H1 (cell line): ENCODE measurements at regions not wholly inside any gene's neighbourhood (a gene's known extent, or its start where the extent isn't known, plus 50 kb on each side); places are given as distances from the start of the nearest gene placed in this dataset.

ENCODE experiments used
- CTCF ChIA-PET: fragments of 300-600 bp; sonication (Branson Sonifier 250); formaldehyde crosslinking; loops from one replicate; lab custom pipeline; 2021; ENCODE audit not compliant: partially characterized antibody; lab: Charles Lee
- POLR2A ChIA-PET: fragments of 300-600 bp; sonication (Branson Sonifier 250); formaldehyde crosslinking; loops from one replicate; lab custom pipeline; 2021; ENCODE audit warnings: inconsistent platforms; ENCODE audit not compliant: partially characterized antibody; lab: Charles Lee
- DNase-seq, 2 experiments: peaks; one replicate each; pipeline versions ENCODE4 v3.0.0 to v3.0.0-alpha.2; 2010 to 2022; ENCODE audit warnings: low spot score in 2 of 2, low read depth in 1 of 2, mixed read lengths in 1 of 2
- FAIRE-seq: peaks from 2 replicates; lab custom pipeline; 2011; peaks lifted over from hg19 to GRCh38; lab: Jason Lieb, UNC
- H2AFZ ChIP-seq: 2 replicates; pipeline ENCODE4 v1.8.1; 2012; ENCODE audit warnings: low read length, inconsistent platforms
- H2AK5ac ChIP-seq: 2 replicates; pipeline ENCODE4 v1.6.1; 2013; ENCODE audit warnings: low read depth, low read length
- H2BK120ac ChIP-seq: replicated peaks from 2 replicates; pipeline ENCODE3; 2013; ENCODE audit warnings: low read depth, low read length, inconsistent platforms
- H2BK12ac ChIP-seq: 2 replicates; pipeline ENCODE4 v1.6.1; 2013; ENCODE audit warnings: low read depth, low read length
- H2BK15ac ChIP-seq: 2 replicates; pipeline ENCODE4 v1.6.1; 2013; ENCODE audit warnings: low read length
- H2BK20ac ChIP-seq: 2 replicates; pipeline ENCODE4 v1.6.1; 2013; ENCODE audit warnings: low read length
- H2BK5ac ChIP-seq: 2 replicates; pipeline ENCODE4 v1.6.1; 2013; ENCODE audit warnings: low read depth, low read length
- H3K14ac ChIP-seq: 2 replicates; pipeline ENCODE4 v1.6.1; 2013; ENCODE audit warnings: inconsistent platforms; ENCODE audit not compliant: insufficient read length
- H3K18ac ChIP-seq: 2 replicates; pipeline ENCODE4 v1.6.1; 2013; ENCODE audit warnings: low read length; ENCODE audit errors: extremely low read depth
- H3K23ac ChIP-seq: 2 replicates; pipeline ENCODE4 v1.6.1; 2013; ENCODE audit warnings: inconsistent platforms; ENCODE audit not compliant: insufficient read length
- H3K23me2 ChIP-seq: 2 replicates; pipeline ENCODE4 v1.6.1; 2013; ENCODE audit warnings: low read depth, low read length
- H3K27ac ChIP-seq: 2 replicates; pipeline ENCODE4 v1.6.1; 2011; ENCODE audit warnings: low read depth, low read length, inconsistent platforms
- H3K27me3 ChIP-seq, 4 experiments: replicated peaks in 1 of 4; 1 replicate in 1 of 4; 2 replicates in 3 of 4; pipeline versions ENCODE4 v1.6.1 to v1.8.1; 2011 to 2013; ENCODE audit warnings: low read length in 3 of 4, mild to moderate bottlenecking in 3 of 4, inconsistent platforms in 2 of 4, mixed read lengths in 2 of 4, moderate library complexity in 1 of 4; ENCODE audit not compliant: control insufficient read depth in 3 of 4, insufficient read depth in 3 of 4; ENCODE audit errors: extremely low read depth in 1 of 4
- H3K36me3 ChIP-seq, 4 experiments: 2 replicates each; pipeline versions ENCODE4 v1.6.1 to v1.8.1; 2011 to 2013; ENCODE audit warnings: mild to moderate bottlenecking in 4 of 4, low read length in 3 of 4, moderate library complexity in 2 of 4, control low read depth in 1 of 4, inconsistent platforms in 1 of 4; ENCODE audit not compliant: insufficient read depth in 4 of 4, control insufficient read depth in 2 of 4
- H3K4ac ChIP-seq: replicated peaks from 2 replicates; pipeline ENCODE3; 2013; ENCODE audit warnings: low read length, low read depth, mixed read lengths, inconsistent platforms; ENCODE audit not compliant: insufficient read length
- H3K4me1 ChIP-seq, 4 experiments: replicated peaks in 1 of 4; 1 replicate in 1 of 4; 2 replicates in 3 of 4; pipeline versions ENCODE4 v1.6.1 to v1.8.1; 2011 to 2013; ENCODE audit warnings: low read length in 3 of 4, inconsistent platforms in 2 of 4, mixed read lengths in 1 of 4; ENCODE audit not compliant: insufficient read depth in 4 of 4, control insufficient read depth in 3 of 4
- H3K4me2 ChIP-seq, 2 experiments: 2 replicates each; pipeline versions ENCODE4 v1.6.1 to v1.8.1; 2011 to 2013; ENCODE audit warnings: low read depth in 2 of 2, low read length in 2 of 2, control low read depth in 1 of 2, inconsistent platforms in 1 of 2, mild to moderate bottlenecking in 1 of 2; ENCODE audit not compliant: insufficient read depth in 1 of 2
- H3K4me3 ChIP-seq, 4 experiments: fragments of 200-600, 300-600 bp in 1 of 4; sonication (generic), shearing (Covaris generic), sonication (Bioruptor Twin) in 1 of 4; 2 replicates each; pipeline versions ENCODE4 v1.5.1 to v1.8.1; 2011 to 2016; ENCODE audit warnings: low read length in 4 of 4, low read depth in 3 of 4, control low read depth in 2 of 4, inconsistent platforms in 2 of 4, mild to moderate bottlenecking in 2 of 4, mixed read lengths in 1 of 4, moderate library complexity in 1 of 4; ENCODE audit not compliant: insufficient read depth in 2 of 4; ENCODE audit errors: extremely low read depth in 1 of 4
- H3K56ac ChIP-seq: replicated peaks from 2 replicates; pipeline ENCODE3; 2013; ENCODE audit warnings: low read depth, mild to moderate bottlenecking, mixed read lengths, low read length, inconsistent platforms; ENCODE audit not compliant: insufficient read length
- H3K79me1 ChIP-seq: 2 replicates; pipeline ENCODE4 v1.6.1; 2013; ENCODE audit warnings: low read depth, low read length, control low read depth
- H3K79me2 ChIP-seq, 2 experiments: 2 replicates each; pipeline versions ENCODE4 v1.6.1 to v1.8.1; 2012 to 2013; ENCODE audit warnings: low read length in 2 of 2, mild to moderate bottlenecking in 2 of 2, inconsistent platforms in 1 of 2; ENCODE audit not compliant: insufficient read depth in 2 of 2, control insufficient read depth in 1 of 2
- H3K9ac ChIP-seq, 4 experiments: replicated peaks in 1 of 4; 1 replicate in 1 of 4; 2 replicates in 3 of 4; pipeline versions ENCODE4 v1.6.1 to v1.8.1; 2011 to 2013; ENCODE audit warnings: low read depth in 3 of 4, low read length in 3 of 4, control low read depth in 2 of 4, mild to moderate bottlenecking in 2 of 4, moderate library complexity in 2 of 4, inconsistent platforms in 1 of 4; ENCODE audit errors: extremely low read depth in 1 of 4
- H3K9me3 ChIP-seq, 2 experiments: 2 replicates each; pipeline versions ENCODE4 v1.6.1 to v1.8.1; 2012 to 2013; ENCODE audit warnings: mild to moderate bottlenecking in 2 of 2, moderate library complexity in 2 of 2, control low read depth in 1 of 2, inconsistent platforms in 1 of 2, low read depth in 1 of 2, low read length in 1 of 2, mixed read lengths in 1 of 2; ENCODE audit not compliant: insufficient read depth in 2 of 2
- H4K20me1 ChIP-seq, 2 experiments: replicated peaks in 1 of 2; 2 replicates each; pipeline versions ENCODE3 to v1.8.1; 2011 to 2013; ENCODE audit warnings: inconsistent platforms in 2 of 2, low read length in 2 of 2, mild to moderate bottlenecking in 1 of 2; ENCODE audit not compliant: insufficient read depth in 2 of 2, control insufficient read depth in 1 of 2
- H4K5ac ChIP-seq: 2 replicates; pipeline ENCODE4 v1.6.1; 2013; ENCODE audit warnings: low read length, low read depth, mixed read lengths, inconsistent platforms; ENCODE audit not compliant: insufficient read length
- H4K8ac ChIP-seq: 2 replicates; pipeline ENCODE4 v1.8.0; 2013; ENCODE audit warnings: mild to moderate bottlenecking, moderate library complexity, low read length, inconsistent platforms; ENCODE audit not compliant: insufficient read depth; ENCODE audit errors: extremely low read depth
- H4K91ac ChIP-seq: replicated peaks from 2 replicates; pipeline ENCODE3; 2013; ENCODE audit warnings: low read length, mixed read lengths, inconsistent platforms; ENCODE audit not compliant: insufficient read length
- ATF2 ChIP-seq: IDR thresholded peaks from 2 replicates; pipeline ENCODE4 v1.6.1; 2012; ENCODE audit warnings: low read length, inconsistent platforms
- KDM1A ChIP-seq: fragments of 200-600, 300-600 bp; sonication (generic); IDR thresholded peaks from 2 replicates; pipeline ENCODE4 v1.7.1; 2016; ENCODE audit warnings: mild to moderate bottlenecking, low read length, borderline replicate concordance
- MAX ChIP-seq: IDR thresholded peaks from 2 replicates; pipeline ENCODE4 v1.6.1; 2012; ENCODE audit warnings: inconsistent platforms
- SIN3A ChIP-seq, 2 experiments: IDR thresholded peaks in 1 of 2; conservative IDR thresholded peaks in 1 of 2; 2 replicates each; pipeline ENCODE4 v1.6.1; 2011 to 2012; ENCODE audit warnings: low read length in 2 of 2, improper control_type of control experiment in 1 of 2, low read depth in 1 of 2, mild to moderate bottlenecking in 1 of 2
- WGBS, 2 experiments: shearing (Covaris generic) in 1 of 2; methylation state at CpG; one replicate each; pipeline versions ENCODE4 v1.1.6 to v1.1.7; 2013 to 2015; ENCODE audit warnings: low lambda C conversion rate in 2 of 2, mixed read lengths in 2 of 2, inconsistent platforms in 1 of 2, low coverage in 1 of 2, missing lambda C conversion rate in 1 of 2; ENCODE audit not compliant: insufficient replicate concordance in 2 of 2, insufficient coverage in 1 of 2, insufficient read length in 1 of 2; ENCODE audit errors: extremely low coverage in 1 of 2, missing lambda C conversion rate in 1 of 2; 5-methylcytosine and 5-hydroxymethylcytosine counted together

GRCh38 chr18:75923169-75923568 is 495.7 kb upstream of the SMIM21 start:
- H2AK5ac ChIP-seq = no peak overlapping the region
- no peak overlapping the region for H3K23ac ChIP-seq
- H2BK20ac ChIP-seq = no peak overlapping the region; the same call in 1 of the 2 replicates
- H3K79me2 ChIP-seq = no peaks in the 10 kb centered on the region
- no peak for FAIRE-seq
- no peak overlapping the region for H3K18ac ChIP-seq
- no peaks in the 10 kb centered on the region for H3K23me2 ChIP-seq
- no peak overlapping the region for H2BK15ac ChIP-seq
- WGBS, 2 experiments = 88% methylated on average over 4 of the region's 4 CpGs; no CpG with 5 or more reads in 1 of the 2 experiments
- no peak overlapping the region for H2BK12ac ChIP-seq
- no peaks in the 10 kb centered on the region for H4K20me1 ChIP-seq
- no peak overlapping the region for H4K5ac ChIP-seq
- no peak overlapping the region for H2AFZ ChIP-seq
- no peak overlapping the region for H4K8ac ChIP-seq
- no peaks in the 10 kb centered on the region for H3K4me1 ChIP-seq
- ChIA-PET POLR2A (no interaction called here), CTCF (no interaction called here)
- H3K9me3 ChIP-seq = no peaks in the 10 kb centered on the region
- H3K14ac ChIP-seq = no peak overlapping the region
- no peaks in the 10 kb centered on the region for H3K79me1 ChIP-seq
- DNase-seq = no peak
- H3K4me2 ChIP-seq = no peak overlapping the region
- H3K27me3 ChIP-seq = no peaks in the 10 kb centered on the region; a peak in 1 of 7 replicates
- no peak overlapping the region for H3K27ac ChIP-seq
- H3K4me3 ChIP-seq = no peak overlapping the region
- H3K9ac ChIP-seq = 0 out of 7 replicates have a peak overlapping the region, but pooled peaks of 1 of the 4 experiments have one; percentile 17
- no peak overlapping the region for H4K91ac ChIP-seq
- H3K36me3 ChIP-seq = no peaks in the 10 kb centered on the region
- no peak overlapping the region for H2BK120ac ChIP-seq
- TF ChIP-seq SIN3A (conservative IDR thresholded peaks at IDR 0.05 in 1 of 2, IDR thresholded peaks at IDR 0.05 in 1 of 2; ENCODE audit: low read depth in 1 of 2, low read length in 2 of 2) = no peak
- no peak for TF ChIP-seq KDM1A
- no peak for TF ChIP-seq ATF2
- no peak for TF ChIP-seq MAX
- no peak overlapping the region for H3K56ac ChIP-seq
- H2BK5ac ChIP-seq = no peak overlapping the region
- no peak overlapping the region for H3K4ac ChIP-seq
